ENCODE measurements at regions not wholly inside any gene's neighbourhood (a gene's known extent, or its start where the extent isn't known, plus 50 kb on each side); places are given as distances from the start of the nearest gene placed in this dataset.

GRCh38 chr12:85659754-85660530 is 176.3 kb downstream of the RASSF9 start:
- intact Hi-C loops (cut with DNase I; ENCODE audit: low total_unique reads): no loop called here
- DNase-seq (ENCODE audit: low spot score in 2 of 2): no peak
- TF ChIP-seq CTCF (IDR thresholded peaks at IDR 0.05) (no peak), POLR2A (IDR thresholded peaks at IDR 0.05) (no peak)
- WGBS, 2 donors: 66 to 79% methylated on average over 7 of the region's 7 CpGs
- H3K4me3 ChIP-seq (ENCODE audit: low read depth, poor library complexity, severe bottlenecking): no peak overlapping the region

GRCh38 chr12:85661461-85662206 is 174.6 kb downstream of the RASSF9 start:
- TF ChIP-seq POLR2A (IDR thresholded peaks at IDR 0.05) (no peak), CTCF (IDR thresholded peaks at IDR 0.05) (no peak)
- H3K4me3 ChIP-seq (ENCODE audit: low read depth, poor library complexity, severe bottlenecking): no peak overlapping the region
- intact Hi-C loops (cut with DNase I; ENCODE audit: low total_unique reads): no loop called here
- whole genome bisulfite sequencing, 2 donors: 90% methylated on average over 4 of the region's 4 CpGs
- DNase-seq (ENCODE audit: low spot score in 2 of 2): no peak

- TF ChIP-seq CTCF (IDR thresholded peaks at IDR 0.05): no peak
- intact Hi-C loops (cut with DNase I; ENCODE audit: low total_unique reads): no loop called here
- H3K4me3 ChIP-seq (ENCODE audit: low read depth, poor library complexity, severe bottlenecking): no peak overlapping the region
- DNase-seq (ENCODE audit: low spot score in 2 of 2): no peak
Measured at GRCh38 chr12:85662207-85662602, 174.0 kb downstream of the RASSF9 start.

GRCh38 chr12:85663631-85664030 is 172.6 kb downstream of the RASSF9 start:
- intact Hi-C loops (cut with DNase I; ENCODE audit: low total_unique reads): no loop called here
- TF ChIP-seq CTCF (IDR thresholded peaks at IDR 0.05) (no peak), POLR2A (IDR thresholded peaks at IDR 0.05) (no peak)
- H3K4me3 ChIP-seq (ENCODE audit: low read depth, poor library complexity, severe bottlenecking): no peak overlapping the region
- 81 to 82% methylated on average over 5 of the region's 5 CpGs for WGBS, 2 donors
- DNase-seq (ENCODE audit: low spot score in 2 of 2): no peak

- DNase-seq (ENCODE audit: low spot score in 2 of 2): no peak
- H3K4me3 ChIP-seq (ENCODE audit: low read depth, poor library complexity, severe bottlenecking): no peak overlapping the region
- TF ChIP-seq POLR2A (IDR thresholded peaks at IDR 0.05): no peak
- no peak for TF ChIP-seq CTCF (IDR thresholded peaks at IDR 0.05)
- intact Hi-C loops (cut with DNase I; ENCODE audit: low total_unique reads): no loop called here
Measured at GRCh38 chr12:85664429-85664828, 171.8 kb downstream of the RASSF9 start.

Data from lower leg skin (tissue), 4 donors.